Loucy (cell line): ENCODE measurements at regions not wholly inside any gene's neighbourhood (a gene's known extent, or its start where the extent isn't known, plus 50 kb on each side); places are given as distances from the start of the nearest gene placed in this dataset.

Experiments
- H2AFZ ChIP-seq: fragments of 200-600 bp; sonication (generic); 2 replicates; pipeline ENCODE4 v1.6.0; 2016; ENCODE audit warnings: antibody characterized with exemption, mild to moderate bottlenecking, low read length, moderate library complexity
- H3F3A ChIP-seq: fragments of 200-600 bp; 2 replicates; pipeline ENCODE4 v1.6.0; 2016; ENCODE audit warnings: antibody characterized with exemption, low read depth, mild to moderate bottlenecking
- H3K27me3 ChIP-seq: fragments of 200-600 bp; sonication (generic); 2 replicates; pipeline ENCODE4 v1.6.1; 2014; ENCODE audit warnings: low read length, mild to moderate bottlenecking; ENCODE audit not compliant: insufficient read depth, poor library complexity, severe bottlenecking
- H3K36me3 ChIP-seq: fragments of 200-600 bp; sonication (generic); 2 replicates; pipeline ENCODE4 v1.6.1; 2016; ENCODE audit warnings: low read length; ENCODE audit not compliant: insufficient read depth
- H3K4me1 ChIP-seq: fragments of 200-600 bp; sonication (generic); 2 replicates; pipeline ENCODE4 v1.5.1; 2014; ENCODE audit warnings: low read length, mild to moderate bottlenecking; ENCODE audit not compliant: insufficient read depth, poor library complexity, severe bottlenecking
- H3K4me2 ChIP-seq: fragments of 200-600 bp; sonication (generic); 2 replicates; pipeline ENCODE4 v1.6.0; 2014; ENCODE audit warnings: antibody characterized with exemption, low read length, low read depth, mild to moderate bottlenecking; ENCODE audit not compliant: poor library complexity, severe bottlenecking
- H3K4me3 ChIP-seq: fragments of 200-600 bp; sonication (generic); 2 replicates; pipeline ENCODE4 v1.5.1; 2014; ENCODE audit warnings: low read length, mild to moderate bottlenecking, mixed read lengths; ENCODE audit not compliant: poor library complexity, severe bottlenecking
- H3K79me2 ChIP-seq: fragments of 200-600 bp; sonication (generic); 2 replicates; pipeline ENCODE4 v1.6.1; 2014; ENCODE audit warnings: low read length; ENCODE audit not compliant: insufficient read depth
- H3K9ac ChIP-seq: fragments of 200-600 bp; sonication (generic); 2 replicates; pipeline ENCODE4 v1.6.0; 2014; ENCODE audit warnings: mild to moderate bottlenecking, low read depth, low read length, moderate library complexity; ENCODE audit not compliant: poor library complexity, severe bottlenecking
- H3K9me2 ChIP-seq: fragments of 200-600 bp; sonication (generic); replicated peaks from 2 replicates; pipeline ENCODE4 v1.6.1; 2016; ENCODE audit warnings: low read depth, low read length, mixed read lengths
- H3K9me3 ChIP-seq: fragments of 200-600 bp; sonication (generic); 2 replicates; pipeline ENCODE4 v1.6.1; 2014; ENCODE audit warnings: mild to moderate bottlenecking, antibody characterized with exemption, low read length, low read depth; ENCODE audit not compliant: insufficient read depth
- H4K20me1 ChIP-seq: fragments of 200-600 bp; sonication (generic); 2 replicates; pipeline ENCODE4 v1.6.0; 2014; ENCODE audit warnings: antibody characterized with exemption, low read length, mild to moderate bottlenecking; ENCODE audit not compliant: insufficient read depth, poor library complexity, severe bottlenecking
- CTCF ChIP-seq: fragments of 200-600 bp; sonication (generic); conservative IDR thresholded peaks from 2 replicates; pipeline ENCODE4 v1.5.1; 2014; ENCODE audit warnings: mild to moderate bottlenecking, antibody characterized with exemption, low read length
- EZH2phosphoT487 ChIP-seq: fragments of 200-600 bp; IDR thresholded peaks from 2 replicates; pipeline ENCODE4 v1.6.1; 2018; ENCODE audit warnings: antibody characterized with exemption, mild to moderate bottlenecking, moderate library complexity, borderline replicate concordance

- Histone ChIP-seq H3K9me2 (no peaks in the 10 kb centered on the region), H3K4me1 (no peaks in the 10 kb centered on the region), H3K9me3 (no peaks in the 10 kb centered on the region), H3K27me3 (no peaks in the 10 kb centered on the region), H2AFZ (no peak overlapping the region), H3K79me2 (no peaks in the 10 kb centered on the region), H3K9ac (no peak overlapping the region), H4K20me1 (no peaks in the 10 kb centered on the region), H3K4me3 (no peak overlapping the region), H3K4me2 (no peak overlapping the region), H3F3A (no peaks in the 10 kb centered on the region), H3K36me3 (no peaks in the 10 kb centered on the region)
- TF ChIP-seq EZH2phosphoT487: no peak
- TF ChIP-seq CTCF: no peak
Measured at GRCh38 chr5:167576897-167577296, 714.5 kb upstream of the WWC1 start.

- Histone ChIP-seq H3K4me1 (no peaks in the 10 kb centered on the region), H3K36me3 (no peaks in the 10 kb centered on the region), H4K20me1 (no peaks in the 10 kb centered on the region), H3K79me2 (no peaks in the 10 kb centered on the region), H3K9ac (no peak overlapping the region), H2AFZ (no peak overlapping the region), H3K9me2 (no peaks in the 10 kb centered on the region), H3F3A (no peaks in the 10 kb centered on the region), H3K4me3 (no peak overlapping the region), H3K4me2 (no peak overlapping the region), H3K9me3 (no peaks in the 10 kb centered on the region), H3K27me3 (no peaks in the 10 kb centered on the region)
- TF ChIP-seq EZH2phosphoT487 (no peak), CTCF (no peak)
Measured at GRCh38 chr5:167577616-167578015, 713.8 kb upstream of the WWC1 start.

DNA sequence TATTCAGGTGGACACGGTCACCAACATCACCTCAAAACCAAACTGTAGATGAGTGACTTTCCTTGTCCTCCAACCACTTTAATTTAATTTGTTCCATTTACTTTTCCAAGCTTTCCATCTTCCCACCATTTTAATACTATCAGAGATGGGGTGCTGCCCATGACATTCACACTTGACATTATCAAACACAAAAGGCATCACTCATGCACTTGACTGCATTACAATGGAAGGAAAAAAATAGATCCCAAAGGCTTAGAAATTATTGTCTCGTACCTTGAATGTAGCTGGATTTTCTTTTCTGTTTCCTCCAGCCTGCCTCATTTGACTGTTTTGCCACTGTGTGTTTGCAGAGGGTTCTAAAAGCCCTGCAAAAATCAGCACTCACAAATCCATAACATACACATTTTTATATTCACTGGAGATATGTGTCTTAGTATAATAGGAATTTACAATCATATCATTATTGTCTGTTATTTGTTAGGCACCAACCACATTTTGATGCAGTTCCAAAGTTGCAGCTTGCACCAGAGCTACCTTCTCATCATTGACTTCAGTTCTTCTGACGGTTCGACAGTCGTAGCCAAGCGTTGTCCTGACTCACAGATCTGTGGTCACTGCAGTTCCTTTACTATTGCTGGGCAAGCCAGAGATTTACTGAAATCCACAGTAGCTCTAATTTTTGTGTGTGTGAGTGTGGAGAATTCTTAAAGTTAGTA is 712.3 kb upstream of the WWC1 start:
- H3K9me3 ChIP-seq: no peaks in the 10 kb centered on the region
- H3K79me2 ChIP-seq: no peaks in the 10 kb centered on the region
- H3K4me3 ChIP-seq: no peak overlapping the region
- H3K4me2 ChIP-seq: no peak overlapping the region
- no peak overlapping the region for H2AFZ ChIP-seq
- no peaks in the 10 kb centered on the region for H3K27me3 ChIP-seq
- H3F3A ChIP-seq: no peaks in the 10 kb centered on the region
- no peaks in the 10 kb centered on the region for H3K9me2 ChIP-seq
- H3K36me3 ChIP-seq: no peaks in the 10 kb centered on the region
- no peak overlapping the region for H3K9ac ChIP-seq
- H3K4me1 ChIP-seq: no peaks in the 10 kb centered on the region
- TF ChIP-seq CTCF: no peak
- TF ChIP-seq EZH2phosphoT487: no peak
- H4K20me1 ChIP-seq: no peaks in the 10 kb centered on the region
